Gastrocnemius medialis (tissue), 4 donors: ENCODE measurements at regions not wholly inside any gene's neighbourhood (a gene's known extent, or its start where the extent isn't known, plus 50 kb on each side); places are given as distances from the start of the nearest gene placed in this dataset.

Experiments used
- CTCF ChIP-seq, 5 experiments: fragments of 450-650 bp in 3 of 5; fragments of 200-600 bp in 2 of 5; sonication (generic) in 2 of 5; IDR thresholded peaks in 4 of 5; conservative IDR thresholded peaks in 1 of 5; 1 replicate in 4 of 5; 2 replicates in 1 of 5; pipeline ENCODE4 v1.5.1; 2016 to 2019; ENCODE audit warnings: antibody characterized with exemption in 5 of 5, mild to moderate bottlenecking in 3 of 5, moderate library complexity in 3 of 5
- POLR2A ChIP-seq, 2 donors: fragments of 450-650 bp; IDR thresholded peaks; one replicate each; pipeline ENCODE4 v1.6.1; 2017; ENCODE audit warnings: antibody characterized with exemption in 2 of 2, mild to moderate bottlenecking in 2 of 2, moderate library complexity in 2 of 2

- TF ChIP-seq POLR2A (IDR thresholded peaks at IDR 0.05) (no peak), CTCF (IDR thresholded peaks at IDR 0.05 in 4 of 5, conservative IDR thresholded peaks at IDR 0.05 in 1 of 5) (no peak)
Measured at GRCh38 chr9:90046317-90046861, 441.6 kb downstream of the GADD45G start.
